ENCODE measurements at regions not wholly inside any gene's neighbourhood (a gene's known extent, or its start where the extent isn't known, plus 50 kb on each side); places are given as distances from the start of the nearest gene placed in this dataset.
"Not testable (repeated sequence)": the region's sequence is repeated elsewhere in the genome, so short reads cannot be mapped to it uniquely, and the experiment has no call there.

GRCh38 chr5:104325356-104325755 is 762.8 kb upstream of the NUDT12 start:
- no peaks in the 10 kb centered on the region for H3K27me3 ChIP-seq (ENCODE audit: insufficient read depth, low read length)
- H3K4me3 ChIP-seq (ENCODE audit: low read length in 2 of 2): no peak overlapping the region
- H3K36me3 ChIP-seq (ENCODE audit: insufficient read depth, low read length): no peaks in the 10 kb centered on the region
- Mint-ChIP-seq H3K4me1 (no peaks in the 10 kb centered on the region), H3K27me3 (no peaks in the 10 kb centered on the region), H3K36me3 (no peaks in the 10 kb centered on the region), H3K4me3 (no peak overlapping the region), H3K27ac (no peak overlapping the region), H3K9me3 (peaks cover under 1 to 13% (median 4%) of the 10 kb centered on the region in 8 donors)
- H3K27ac ChIP-seq (ENCODE audit: low read depth, low read length): no peak overlapping the region
- no peak for DNase-seq
- no peaks in the 10 kb centered on the region for H3K9me3 ChIP-seq (ENCODE audit: control insufficient read depth in 1 of 2, low read length in 2 of 2)
- intact Hi-C loops (cut with micrococcal nuclease): no loop called here
- POLR2A ChIA-PET (ENCODE audit: partially characterized antibody): no interaction called here
- no peaks in the 10 kb centered on the region for H3K4me1 ChIP-seq (ENCODE audit: insufficient read depth, low read length)
- CTCF ChIA-PET (ENCODE audit: partially characterized antibody): no interaction called here

GRCh38 chr5:104316676-104317075 is 754.1 kb upstream of the NUDT12 start:
- DNase-seq; H3K4me1 Mint-ChIP-seq; H3K27ac ChIP-seq (ENCODE audit: low read depth, low read length); H3K27ac Mint-ChIP-seq; H3K9me3 ChIP-seq (ENCODE audit: control insufficient read depth in 1 of 2, low read length in 2 of 2); intact Hi-C loops (cut with micrococcal nuclease); H3K4me3 Mint-ChIP-seq; H3K27me3 Mint-ChIP-seq; H3K27me3 ChIP-seq (ENCODE audit: insufficient read depth, low read length); CTCF ChIA-PET (ENCODE audit: partially characterized antibody); H3K4me1 ChIP-seq (ENCODE audit: insufficient read depth, low read length); H3K4me3 ChIP-seq (ENCODE audit: low read length in 2 of 2); H3K36me3 Mint-ChIP-seq; H3K36me3 ChIP-seq (ENCODE audit: insufficient read depth, low read length); POLR2A ChIA-PET (ENCODE audit: partially characterized antibody): not testable (repeated sequence)
- peaks cover 0 to 14% (median under 1%) of the 10 kb centered on the region in 8 donors for H3K9me3 Mint-ChIP-seq

- CTCF ChIA-PET (ENCODE audit: partially characterized antibody): no interaction called here
- H3K9me3 ChIP-seq (ENCODE audit: control insufficient read depth in 1 of 2, low read length in 2 of 2): no peaks in the 10 kb centered on the region
- H3K4me3 ChIP-seq (ENCODE audit: low read length in 2 of 2): no peak overlapping the region
- Mint-ChIP-seq H3K9me3 (peaks cover 0 to 7% (median 0%) of the 10 kb centered on the region in 8 donors), H3K27ac (no peak overlapping the region), H3K36me3 (no peaks in the 10 kb centered on the region), H3K4me1 (no peaks in the 10 kb centered on the region), H3K27me3 (no peaks in the 10 kb centered on the region), H3K4me3 (no peak overlapping the region)
- POLR2A ChIA-PET (ENCODE audit: partially characterized antibody): no interaction called here
- no peaks in the 10 kb centered on the region for H3K27me3 ChIP-seq (ENCODE audit: insufficient read depth, low read length)
- no peak overlapping the region for H3K27ac ChIP-seq (ENCODE audit: low read depth, low read length)
- no peak for DNase-seq
- no peaks in the 10 kb centered on the region for H3K4me1 ChIP-seq (ENCODE audit: insufficient read depth, low read length)
- intact Hi-C loops (cut with micrococcal nuclease): no loop called here
- H3K36me3 ChIP-seq (ENCODE audit: insufficient read depth, low read length): no peaks in the 10 kb centered on the region
These were observed 749.9 kb upstream of the NUDT12 start for GRCh38 chr5:104312481-104312880.

DNA sequence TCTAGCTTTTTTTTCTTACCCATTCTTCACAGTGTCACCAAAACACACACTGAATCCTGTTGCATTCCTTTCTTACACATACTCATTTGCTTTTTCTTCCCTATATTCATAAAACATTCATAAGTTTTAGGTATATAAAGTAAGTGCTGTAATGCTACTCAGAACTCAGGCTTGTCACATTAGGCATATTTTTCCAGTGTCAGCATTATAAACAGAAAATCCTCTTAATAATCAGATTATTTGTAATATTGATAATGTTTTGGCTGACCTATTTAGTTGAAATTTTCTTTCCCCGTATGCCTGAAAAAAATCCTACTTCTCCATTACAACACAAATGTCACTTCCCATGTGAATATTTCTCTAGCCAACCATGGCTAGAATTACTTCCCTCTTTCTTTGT is 743.0 kb upstream of the NUDT12 start:
- Mint-ChIP-seq H3K4me3 (no peak overlapping the region), H3K27ac (no peak overlapping the region), H3K9me3 (peaks cover 0 to 6% (median 4%) of the 10 kb centered on the region in 8 donors), H3K27me3 (no peaks in the 10 kb centered on the region), H3K4me1 (no peaks in the 10 kb centered on the region), H3K36me3 (no peaks in the 10 kb centered on the region)
- Histone ChIP-seq H3K36me3 (ENCODE audit: insufficient read depth, low read length) (no peaks in the 10 kb centered on the region), H3K9me3 (ENCODE audit: control insufficient read depth in 1 of 2, low read length in 2 of 2) (no peaks in the 10 kb centered on the region), H3K27me3 (ENCODE audit: insufficient read depth, low read length) (no peaks in the 10 kb centered on the region), H3K27ac (ENCODE audit: low read depth, low read length) (no peak overlapping the region), H3K4me3 (ENCODE audit: low read length in 2 of 2) (no peak overlapping the region), H3K4me1 (ENCODE audit: insufficient read depth, low read length) (no peaks in the 10 kb centered on the region)
- no peak for DNase-seq
- intact Hi-C loops (cut with micrococcal nuclease): no loop called here
- ChIA-PET CTCF (ENCODE audit: partially characterized antibody) (no interaction called here), POLR2A (ENCODE audit: partially characterized antibody) (no interaction called here)

DNA sequence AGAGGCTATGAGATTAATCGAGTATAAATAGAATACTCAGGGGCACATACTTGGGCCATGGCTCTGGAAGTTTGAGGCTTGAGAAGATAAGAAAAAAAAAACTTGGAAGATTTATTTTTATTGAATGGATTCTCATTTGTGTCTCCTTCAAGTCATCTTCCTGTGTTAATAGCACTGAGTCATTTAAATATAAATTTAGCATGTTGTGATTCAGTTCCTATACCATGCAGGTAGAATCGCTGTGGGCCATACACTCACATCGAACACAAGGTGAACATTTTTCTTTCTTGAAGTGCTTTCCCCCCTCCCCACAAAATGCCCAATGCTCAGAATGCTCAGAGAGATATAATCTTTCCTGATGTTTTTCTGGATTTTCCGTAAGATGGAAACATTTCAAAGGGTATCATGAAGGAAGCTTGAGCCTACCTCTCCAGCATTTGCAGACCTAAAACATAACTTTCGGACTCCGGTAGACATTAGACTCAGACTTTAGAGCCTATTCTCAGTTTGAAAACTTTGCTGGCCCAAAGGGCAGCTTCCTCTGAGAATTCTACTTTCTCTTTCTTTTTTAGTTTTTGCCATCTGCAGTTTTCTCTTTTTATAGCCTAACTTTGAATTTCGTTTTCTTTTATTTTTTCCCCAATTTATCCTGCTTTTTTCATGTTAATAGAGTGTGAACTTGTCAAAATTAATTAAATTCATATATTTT is 737.6 kb upstream of the NUDT12 start:
- H3K27me3 Mint-ChIP-seq: no peaks in the 10 kb centered on the region
- Histone ChIP-seq H3K4me1 (ENCODE audit: insufficient read depth, low read length) (no peaks in the 10 kb centered on the region), H3K36me3 (ENCODE audit: insufficient read depth, low read length) (no peaks in the 10 kb centered on the region), H3K27ac (ENCODE audit: low read depth, low read length) (no peak overlapping the region), H3K9me3 (ENCODE audit: control insufficient read depth in 1 of 2, low read length in 2 of 2) (no peaks in the 10 kb centered on the region), H3K4me3 (ENCODE audit: low read length in 2 of 2) (no peak overlapping the region), H3K27me3 (ENCODE audit: insufficient read depth, low read length) (no peaks in the 10 kb centered on the region)
- no peak overlapping the region for H3K27ac Mint-ChIP-seq
- DNase-seq: no peak
- intact Hi-C loops (cut with micrococcal nuclease): loop anchor here (5.0 kb wide), 1 partner anchor 1552 kb away; no protein-coding TSS in a partner anchor
- no peaks in the 10 kb centered on the region for H3K36me3 Mint-ChIP-seq
- ChIA-PET CTCF (ENCODE audit: partially characterized antibody) (no interaction called here), POLR2A (ENCODE audit: partially characterized antibody) (no interaction called here)
- no peak overlapping the region for H3K4me3 Mint-ChIP-seq
- no peaks in the 10 kb centered on the region for H3K4me1 Mint-ChIP-seq
- peaks cover 0 to 16% (median 6%) of the 10 kb centered on the region in 8 donors for H3K9me3 Mint-ChIP-seq

- DNase-seq: no peak
- peaks cover 0 to 16% (median 7%) of the 10 kb centered on the region in 8 donors for H3K9me3 Mint-ChIP-seq
- no peaks in the 10 kb centered on the region for H3K27me3 ChIP-seq (ENCODE audit: insufficient read depth, low read length)
- H3K9me3 ChIP-seq (ENCODE audit: control insufficient read depth in 1 of 2, low read length in 2 of 2): no peaks in the 10 kb centered on the region
- no peaks in the 10 kb centered on the region for H3K4me1 ChIP-seq (ENCODE audit: insufficient read depth, low read length)
- ChIA-PET CTCF (ENCODE audit: partially characterized antibody) (no interaction called here), POLR2A (ENCODE audit: partially characterized antibody) (no interaction called here)
- H3K27ac Mint-ChIP-seq: no peak overlapping the region
- H3K36me3 Mint-ChIP-seq: no peaks in the 10 kb centered on the region
- no peak overlapping the region for H3K4me3 ChIP-seq (ENCODE audit: low read length in 2 of 2)
- no peak overlapping the region for H3K4me3 Mint-ChIP-seq
- H3K27ac ChIP-seq (ENCODE audit: low read depth, low read length): no peak overlapping the region
- H3K36me3 ChIP-seq (ENCODE audit: insufficient read depth, low read length): no peaks in the 10 kb centered on the region
- H3K4me1 Mint-ChIP-seq: no peaks in the 10 kb centered on the region
- no peaks in the 10 kb centered on the region for H3K27me3 Mint-ChIP-seq
- intact Hi-C loops (cut with micrococcal nuclease): loop anchor here (5.0 kb wide), 1 partner anchor 1554 kb away; no protein-coding TSS in a partner anchor
These were observed 735.9 kb upstream of the NUDT12 start for GRCh38 chr5:104298518-104298917.

DNA sequence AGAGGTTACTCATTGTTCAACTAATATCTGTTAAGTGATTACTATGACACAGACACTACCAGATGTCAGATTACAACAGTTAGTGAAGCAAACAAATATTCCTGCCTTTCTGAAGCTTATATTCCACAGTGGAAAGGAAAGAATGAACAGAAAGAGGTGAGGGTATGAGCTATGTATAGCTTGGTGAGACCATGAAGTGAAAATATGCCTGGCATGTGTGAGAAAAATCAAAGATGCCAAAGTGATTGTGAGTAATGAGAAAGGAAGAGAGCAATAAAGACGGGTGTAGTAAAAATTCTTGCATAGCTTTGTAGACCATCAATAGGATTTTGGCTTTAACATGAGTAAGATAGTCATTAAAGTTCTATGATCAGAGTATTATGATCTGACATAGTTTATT is 734.5 kb upstream of the NUDT12 start:
- Mint-ChIP-seq H3K4me3 (no peak overlapping the region), H3K9me3 (peaks cover under 1 to 18% (median 8%) of the 10 kb centered on the region in 8 donors), H3K4me1 (no peaks in the 10 kb centered on the region), H3K27me3 (no peaks in the 10 kb centered on the region), H3K27ac (no peak overlapping the region), H3K36me3 (no peaks in the 10 kb centered on the region)
- intact Hi-C loops (cut with micrococcal nuclease): loop anchor here (5.0 kb wide), 1 partner anchor 1555 kb away; no protein-coding TSS in a partner anchor
- H3K4me1 ChIP-seq (ENCODE audit: insufficient read depth, low read length): no peaks in the 10 kb centered on the region
- ChIA-PET POLR2A (ENCODE audit: partially characterized antibody) (no interaction called here), CTCF (ENCODE audit: partially characterized antibody) (interaction anchor here (0.6 kb wide), 1 partner anchor 519 kb away, joined by 3 read pairs; no protein-coding TSS in a partner anchor)
- H3K36me3 ChIP-seq (ENCODE audit: insufficient read depth, low read length): no peaks in the 10 kb centered on the region
- no peak overlapping the region for H3K4me3 ChIP-seq (ENCODE audit: low read length in 2 of 2)
- no peak overlapping the region for H3K27ac ChIP-seq (ENCODE audit: low read depth, low read length)
- no peaks in the 10 kb centered on the region for H3K27me3 ChIP-seq (ENCODE audit: insufficient read depth, low read length)
- DNase-seq: no peak
- no peaks in the 10 kb centered on the region for H3K9me3 ChIP-seq (ENCODE audit: control insufficient read depth in 1 of 2, low read length in 2 of 2)
